Loucy (cell line): ENCODE measurements at regions not wholly inside any gene's neighbourhood (a gene's known extent, or its start where the extent isn't known, plus 50 kb on each side); places are given as distances from the start of the nearest gene placed in this dataset.

Experiments used
- EZH2phosphoT487 ChIP-seq: fragments of 200-600 bp; IDR thresholded peaks from 2 replicates; pipeline ENCODE4 v1.6.1; 2018; ENCODE audit warnings: antibody characterized with exemption, mild to moderate bottlenecking, moderate library complexity, borderline replicate concordance
- TF ChIP-seq, protein P1 (sequence below): fragments of 200-600 bp; sonication (generic); conservative IDR thresholded peaks from 2 replicates; pipeline ENCODE4 v1.5.1; 2014; ENCODE audit warnings: mild to moderate bottlenecking, antibody characterized with exemption, low read length

DNA sequence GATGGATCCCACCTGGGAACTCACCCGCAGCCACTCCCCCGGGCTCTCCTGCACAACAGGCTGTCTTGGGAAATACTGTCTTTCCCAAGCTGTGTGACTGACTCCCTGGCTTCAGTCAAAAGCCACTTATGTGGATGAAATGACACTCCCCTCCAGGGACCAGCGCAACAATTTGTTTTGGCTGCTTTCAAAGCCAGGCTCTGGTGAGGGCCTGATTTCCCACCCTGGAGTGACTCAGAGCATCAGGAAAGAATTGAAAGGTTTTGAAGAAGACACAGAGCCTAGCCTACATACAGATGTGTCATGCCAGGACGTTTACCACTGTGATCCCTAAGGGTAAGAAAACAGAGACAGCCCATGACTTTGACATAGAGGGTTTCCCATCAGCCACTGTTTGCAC is 550.5 kb downstream of the MIAT start:
- TF ChIP-seq, protein P1, sequence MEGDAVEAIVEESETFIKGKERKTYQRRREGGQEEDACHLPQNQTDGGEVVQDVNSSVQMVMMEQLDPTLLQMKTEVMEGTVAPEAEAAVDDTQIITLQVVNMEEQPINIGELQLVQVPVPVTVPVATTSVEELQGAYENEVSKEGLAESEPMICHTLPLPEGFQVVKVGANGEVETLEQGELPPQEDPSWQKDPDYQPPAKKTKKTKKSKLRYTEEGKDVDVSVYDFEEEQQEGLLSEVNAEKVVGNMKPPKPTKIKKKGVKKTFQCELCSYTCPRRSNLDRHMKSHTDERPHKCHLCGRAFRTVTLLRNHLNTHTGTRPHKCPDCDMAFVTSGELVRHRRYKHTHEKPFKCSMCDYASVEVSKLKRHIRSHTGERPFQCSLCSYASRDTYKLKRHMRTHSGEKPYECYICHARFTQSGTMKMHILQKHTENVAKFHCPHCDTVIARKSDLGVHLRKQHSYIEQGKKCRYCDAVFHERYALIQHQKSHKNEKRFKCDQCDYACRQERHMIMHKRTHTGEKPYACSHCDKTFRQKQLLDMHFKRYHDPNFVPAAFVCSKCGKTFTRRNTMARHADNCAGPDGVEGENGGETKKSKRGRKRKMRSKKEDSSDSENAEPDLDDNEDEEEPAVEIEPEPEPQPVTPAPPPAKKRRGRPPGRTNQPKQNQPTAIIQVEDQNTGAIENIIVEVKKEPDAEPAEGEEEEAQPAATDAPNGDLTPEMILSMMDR = no peak
- TF ChIP-seq EZH2phosphoT487 = no peak
